ENCODE measurements at regions not wholly inside any gene's neighbourhood (a gene's known extent, or its start where the extent isn't known, plus 50 kb on each side); places are given as distances from the start of the nearest gene placed in this dataset.

GRCh38 chr6:126807876-126808275 is 310.6 kb upstream of the RSPO3 start:
- TF ChIP-seq CTCF (IDR thresholded peaks at IDR 0.05) (no peak), POLR2A (IDR thresholded peaks at IDR 0.05) (no peak)
